T-helper 17 cell (primary cell): ENCODE measurements at regions not wholly inside any gene's neighbourhood (a gene's known extent, or its start where the extent isn't known, plus 50 kb on each side); places are given as distances from the start of the nearest gene placed in this dataset.

Source experiments
- ATAC-seq: fragments of 150-1000 bp; cut with Tn5 transposase; 2 replicates; pipeline ENCODE4 v1.10.0; 2021; ENCODE audit warnings: mild to moderate bottlenecking, moderate library complexity
- DNase-seq, 3 donors: peaks; one replicate each; pipeline versions ENCODE4 v3.0.0 to v3.0.0-alpha.2; 2020 to 2021
- H3K9me3 ChIP-seq: one replicate; pipeline ENCODE4 v1.7.0; 2013; ENCODE audit warnings: low read length, mild to moderate bottlenecking; ENCODE audit not compliant: control insufficient read depth, poor library complexity, severe bottlenecking
- H3K27ac Mint-ChIP-seq: one replicate; pipeline ENCODE4 v1.8.0; 2022; ENCODE audit warnings: mild to moderate bottlenecking, moderate library complexity, mixed read lengths
- H3K27me3 Mint-ChIP-seq: one replicate; pipeline ENCODE4 v1.8.0; 2022; ENCODE audit warnings: mixed read lengths
- H3K36me3 Mint-ChIP-seq: one replicate; pipeline ENCODE4 v1.8.0; 2022; ENCODE audit warnings: low read depth, mixed read lengths
- H3K4me1 Mint-ChIP-seq: one replicate; pipeline ENCODE4 v1.8.0; 2022; ENCODE audit warnings: mild to moderate bottlenecking, mixed read lengths
- H3K4me3 Mint-ChIP-seq: one replicate; pipeline ENCODE4 v1.8.0; 2022; ENCODE audit warnings: mild to moderate bottlenecking, moderate library complexity, mixed read lengths

GRCh38 chr11:15418921-15419320, 304.2 kb downstream of the INSC start:
- peaks cover 2% of the 10 kb centered on the region for H3K36me3 Mint-ChIP-seq
- H3K4me3 Mint-ChIP-seq = no peak overlapping the region
- no peaks in the 10 kb centered on the region for H3K9me3 ChIP-seq
- ATAC-seq (no peak), DNase-seq (no peak)
- H3K4me1 Mint-ChIP-seq = no peaks in the 10 kb centered on the region
- no peak overlapping the region for H3K27ac Mint-ChIP-seq
- H3K27me3 Mint-ChIP-seq = no peaks in the 10 kb centered on the region

DNA sequence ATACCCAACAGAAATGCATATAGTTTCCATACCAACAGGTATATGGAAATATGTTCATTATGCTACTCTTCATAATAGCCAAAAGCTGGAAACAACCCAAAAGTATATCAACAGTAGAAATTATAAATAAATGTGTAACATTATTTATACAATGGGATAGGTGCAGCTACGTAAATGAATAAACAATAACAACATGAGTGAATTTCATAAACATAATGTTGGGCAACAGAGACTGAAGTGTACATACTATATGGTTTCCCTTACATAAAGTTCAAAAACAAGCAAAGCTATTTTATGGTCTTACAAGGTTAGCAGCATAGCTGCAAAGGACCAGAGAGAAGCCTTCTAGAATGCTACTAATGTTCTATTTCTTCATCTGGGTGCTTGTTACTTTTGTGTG, 305.0 kb downstream of the INSC start:
- Mint-ChIP-seq H3K36me3 (peaks cover 2% of the 10 kb centered on the region), H3K27ac (no peak overlapping the region), H3K4me1 (no peaks in the 10 kb centered on the region), H3K4me3 (no peak overlapping the region), H3K27me3 (no peaks in the 10 kb centered on the region)
- no peaks in the 10 kb centered on the region for H3K9me3 ChIP-seq
- DNase-seq (no peak), ATAC-seq (no peak)

- ATAC-seq = no peak
- Mint-ChIP-seq H3K4me1 (no peaks in the 10 kb centered on the region), H3K27ac (no peak overlapping the region)
These were observed 315.7 kb downstream of the INSC start for GRCh38 chr11:15430381-15430780.

DNA sequence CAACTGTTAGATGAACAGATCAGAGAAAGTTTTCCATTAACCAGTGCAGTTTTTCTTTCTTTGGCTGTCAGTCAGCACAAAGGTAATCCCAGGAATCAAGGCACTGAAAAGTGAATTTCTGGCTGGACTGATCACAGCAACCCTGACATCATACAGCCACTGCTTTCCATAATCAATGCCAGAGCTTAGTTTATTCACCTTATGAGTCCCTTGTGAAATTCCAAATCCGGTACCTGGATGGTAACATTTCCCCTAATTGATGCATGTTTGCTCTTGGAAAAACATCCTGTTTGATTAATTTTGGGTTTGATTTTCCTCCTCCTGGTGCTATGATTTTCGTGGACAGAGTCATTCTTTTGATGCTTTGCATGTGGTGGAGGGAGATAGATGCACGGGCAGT, 319.8 kb downstream of the INSC start:
- no peak for ATAC-seq
- no peaks in the 10 kb centered on the region for H3K36me3 Mint-ChIP-seq
- H3K27ac Mint-ChIP-seq = no peak overlapping the region
- no peaks in the 10 kb centered on the region for H3K4me1 Mint-ChIP-seq
- DNase-seq = no peak
- no peak overlapping the region for H3K4me3 Mint-ChIP-seq
- H3K9me3 ChIP-seq = no peaks in the 10 kb centered on the region
- no peaks in the 10 kb centered on the region for H3K27me3 Mint-ChIP-seq

More at GRCh38 chr11:15430381-15430780, 315.7 kb downstream of the INSC start:
- DNase-seq = no peak
- Mint-ChIP-seq H3K27me3 (no peaks in the 10 kb centered on the region), H3K4me3 (no peak overlapping the region), H3K36me3 (no peaks in the 10 kb centered on the region)
- no peaks in the 10 kb centered on the region for H3K9me3 ChIP-seq

GRCh38 chr11:15446315-15446714, 331.6 kb downstream of the INSC start:
- no peaks in the 10 kb centered on the region for H3K9me3 ChIP-seq
- DNase-seq = no peak
- ATAC-seq = no peak
- Mint-ChIP-seq H3K27ac (no peak overlapping the region), H3K36me3 (no peaks in the 10 kb centered on the region), H3K27me3 (no peaks in the 10 kb centered on the region), H3K4me1 (no peaks in the 10 kb centered on the region), H3K4me3 (no peak overlapping the region)

DNA sequence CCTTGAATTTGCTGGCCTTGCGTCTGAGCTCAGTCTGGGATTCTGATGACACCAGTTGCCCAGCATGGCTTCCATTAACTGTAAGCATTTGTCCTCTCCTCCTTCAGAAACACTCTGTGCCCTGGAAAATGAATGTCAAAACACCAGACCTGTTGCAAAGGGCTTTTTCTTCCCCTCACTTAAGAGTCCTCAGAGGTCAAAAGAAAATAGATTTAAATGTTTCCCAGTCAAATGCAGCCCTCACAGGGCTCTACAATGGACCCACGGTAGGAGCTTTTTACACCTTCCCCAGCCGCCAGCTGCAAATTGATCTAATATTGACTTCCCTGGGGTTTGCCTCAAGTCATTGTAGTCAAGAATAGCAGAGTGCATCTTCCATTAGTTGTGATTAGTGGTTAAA, 332.2 kb downstream of the INSC start:
- H3K9me3 ChIP-seq = no peaks in the 10 kb centered on the region
- H3K27me3 Mint-ChIP-seq = no peaks in the 10 kb centered on the region
- no peak overlapping the region for H3K27ac Mint-ChIP-seq
- ATAC-seq = no peak
- no peaks in the 10 kb centered on the region for H3K36me3 Mint-ChIP-seq
- no peaks in the 10 kb centered on the region for H3K4me1 Mint-ChIP-seq
- no peak overlapping the region for H3K4me3 Mint-ChIP-seq
- no peak for DNase-seq

GRCh38 chr11:15451713-15452112, 337.0 kb downstream of the INSC start:
- ATAC-seq = no peak
- Mint-ChIP-seq H3K27me3 (no peaks in the 10 kb centered on the region), H3K27ac (no peak overlapping the region), H3K4me3 (no peak overlapping the region), H3K36me3 (no peaks in the 10 kb centered on the region), H3K4me1 (no peaks in the 10 kb centered on the region)
- H3K9me3 ChIP-seq = no peaks in the 10 kb centered on the region
- no peak for DNase-seq

GRCh38 chr11:15453211-15453765, 338.6 kb downstream of the INSC start:
- DNase-seq (no peak), ATAC-seq (no peak)
- Mint-ChIP-seq H3K4me1 (no peaks in the 10 kb centered on the region), H3K4me3 (no peak overlapping the region), H3K27ac (no peak overlapping the region), H3K27me3 (no peaks in the 10 kb centered on the region), H3K36me3 (no peaks in the 10 kb centered on the region)
- no peaks in the 10 kb centered on the region for H3K9me3 ChIP-seq

DNA sequence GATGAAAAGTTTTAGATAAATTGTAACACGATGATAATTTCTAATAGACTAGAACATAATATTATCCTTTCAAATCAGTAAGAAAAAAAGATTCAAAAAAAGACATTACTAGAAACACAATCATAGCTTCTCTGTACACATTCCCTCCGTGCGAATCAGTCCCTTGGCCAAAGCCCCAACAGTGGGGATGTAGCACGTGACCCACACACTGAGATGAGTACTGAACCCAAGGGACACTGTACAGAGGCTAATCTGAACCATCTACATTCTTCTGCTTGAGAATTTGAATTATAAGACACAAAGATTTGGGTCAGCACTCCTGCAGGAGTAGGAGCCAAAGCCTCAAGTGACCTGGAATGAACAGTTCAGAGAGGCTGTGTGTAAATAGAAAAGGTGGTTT, 353.7 kb downstream of the INSC start:
- no peak for ATAC-seq
- H3K4me3 Mint-ChIP-seq = no peak overlapping the region
- no peaks in the 10 kb centered on the region for H3K36me3 Mint-ChIP-seq
- H3K4me1 Mint-ChIP-seq = no peaks in the 10 kb centered on the region
- H3K27ac Mint-ChIP-seq = no peak overlapping the region
- peaks cover 5% of the 10 kb centered on the region for H3K27me3 Mint-ChIP-seq
- no peaks in the 10 kb centered on the region for H3K9me3 ChIP-seq
- no peak for DNase-seq

DNA sequence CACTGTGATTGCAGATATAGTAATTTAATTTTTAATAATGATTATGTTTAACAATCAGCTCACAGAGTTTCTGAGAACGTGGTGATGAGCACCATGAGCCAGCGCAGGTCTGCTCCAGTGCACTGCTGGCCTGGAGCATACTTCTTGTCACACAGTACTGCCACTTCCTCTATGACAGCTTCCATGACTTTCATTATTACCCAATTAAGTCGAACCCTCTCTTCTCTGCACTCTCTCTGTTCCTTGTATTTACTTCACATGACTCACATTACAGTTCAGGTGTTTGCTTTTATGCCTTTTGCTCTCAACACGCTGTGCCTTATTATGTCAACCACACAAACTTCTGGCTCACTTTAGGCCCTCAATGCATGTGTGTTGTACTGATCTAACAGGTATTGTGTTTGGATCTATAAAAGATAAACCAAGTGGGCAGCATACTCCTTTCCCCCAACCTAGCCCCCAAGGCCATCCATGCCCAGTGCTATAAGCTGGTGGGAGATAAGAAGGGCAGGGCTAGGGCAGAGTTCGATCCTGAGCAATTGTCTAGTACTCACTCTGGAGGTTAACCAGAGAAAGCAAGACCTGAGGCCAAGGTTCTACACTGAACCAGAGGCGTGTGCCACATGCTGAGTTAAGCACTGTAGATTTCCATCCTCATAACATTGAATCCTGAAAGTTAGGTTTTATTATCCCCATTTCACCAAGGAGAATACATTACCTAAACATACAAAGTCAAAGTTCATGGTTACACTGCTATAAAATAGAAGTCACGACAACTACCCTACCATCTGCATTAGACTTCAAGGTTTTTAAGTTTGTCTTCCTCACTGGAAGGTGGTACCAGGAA, 356.5 kb downstream of the INSC start:
- no peak overlapping the region for H3K4me3 Mint-ChIP-seq
- no peak for DNase-seq
- H3K27ac Mint-ChIP-seq = no peak overlapping the region
- no peaks in the 10 kb centered on the region for H3K9me3 ChIP-seq
- peaks cover 5% of the 10 kb centered on the region for H3K27me3 Mint-ChIP-seq
- no peak for ATAC-seq
- no peaks in the 10 kb centered on the region for H3K36me3 Mint-ChIP-seq
- no peaks in the 10 kb centered on the region for H3K4me1 Mint-ChIP-seq

DNA sequence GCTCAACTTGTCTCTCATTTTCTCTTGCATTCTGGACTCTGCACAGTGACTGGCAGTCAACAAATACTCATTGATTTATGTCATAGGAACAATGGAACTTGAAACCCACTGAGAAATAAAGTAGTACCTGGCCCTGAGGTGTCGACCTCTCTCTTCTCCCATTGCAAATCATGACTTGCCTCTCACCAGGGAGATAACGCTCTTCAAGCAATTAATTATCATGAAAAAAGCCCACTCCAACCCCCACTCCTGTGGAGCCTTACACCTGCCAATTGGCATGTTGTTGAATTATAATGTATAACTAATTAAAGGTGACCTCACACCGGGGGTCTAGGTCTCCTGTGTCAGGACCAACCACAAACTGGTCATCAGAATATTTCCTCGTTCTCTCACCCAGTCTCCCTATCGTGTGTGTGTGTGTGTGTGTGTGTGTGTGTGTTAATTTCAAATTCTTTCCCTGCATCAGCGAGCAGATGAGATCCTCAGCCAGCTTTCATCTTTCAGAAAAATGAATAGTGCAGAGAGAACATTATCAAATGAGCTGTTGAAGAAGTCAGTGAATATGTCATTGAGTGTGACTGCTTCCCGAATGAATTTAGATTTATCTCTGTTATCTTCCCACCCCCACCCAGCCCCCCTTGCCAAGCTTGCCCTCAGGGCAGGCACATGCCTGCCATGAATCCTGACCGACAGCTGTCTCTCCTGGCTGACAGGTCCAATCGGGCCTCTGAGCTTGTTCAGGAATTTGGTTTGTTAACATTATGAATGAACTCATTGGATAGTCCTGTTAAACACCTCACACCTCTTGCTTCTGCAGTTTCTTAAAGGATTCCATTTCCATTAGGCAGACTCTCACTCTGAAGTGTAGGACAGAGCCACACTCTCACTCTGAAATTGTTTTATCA, 357.4 kb downstream of the INSC start:
- Mint-ChIP-seq H3K4me1 (no peaks in the 10 kb centered on the region), H3K4me3 (no peak overlapping the region), H3K36me3 (no peaks in the 10 kb centered on the region), H3K27me3 (peaks cover 5% of the 10 kb centered on the region), H3K27ac (no peak overlapping the region)
- no peak for DNase-seq
- H3K9me3 ChIP-seq = no peaks in the 10 kb centered on the region
- ATAC-seq = no peak

GRCh38 chr11:15473954-15474837, 359.5 kb downstream of the INSC start:
- H3K36me3 Mint-ChIP-seq = no peaks in the 10 kb centered on the region
- DNase-seq (no peak), ATAC-seq (no peak)
- no peaks in the 10 kb centered on the region for H3K4me1 Mint-ChIP-seq
- no peak overlapping the region for H3K27ac Mint-ChIP-seq
- no peaks in the 10 kb centered on the region for H3K9me3 ChIP-seq
- peaks cover 5% of the 10 kb centered on the region for H3K27me3 Mint-ChIP-seq
- H3K4me3 Mint-ChIP-seq = no peak overlapping the region
